Omental fat pad (tissue), 3 donors: ENCODE measurements at regions not wholly inside any gene's neighbourhood (a gene's known extent, or its start where the extent isn't known, plus 50 kb on each side); places are given as distances from the start of the nearest gene placed in this dataset.
"Not testable (repeated sequence)": the region's sequence is repeated elsewhere in the genome, so short reads cannot be mapped to it uniquely, and the experiment has no call there.

Experiments
- ATAC-seq: fragments of 150-250 bp; one replicate; pipeline ENCODE4 v1.9.1; 2016; ENCODE audit warnings: mild to moderate bottlenecking, moderate library complexity; ENCODE audit not compliant: low FRiP score
- DNase-seq: peaks from one replicate; pipeline ENCODE4 v3.0.0-alpha.2; 2019; ENCODE audit warnings: low spot score
- CTCF ChIP-seq, 3 donors: fragments of 450-650 bp; IDR thresholded peaks; one replicate each; pipeline ENCODE4 v1.5.1; 2016 to 2017; ENCODE audit warnings: antibody characterized with exemption in 3 of 3, mild to moderate bottlenecking in 3 of 3, moderate library complexity in 2 of 3

- DNase-seq (no peak), ATAC-seq (no peak)
- no peak for TF ChIP-seq CTCF (IDR thresholded peaks at IDR 0.05)
Measured at GRCh38 chr6:27669624-27670301, 196.9 kb upstream of the ZNF184 start.

- DNase-seq (no peak), ATAC-seq (no peak)
- no peak for TF ChIP-seq CTCF (IDR thresholded peaks at IDR 0.05)
Measured at GRCh38 chr6:27669295-27669623, 196.4 kb upstream of the ZNF184 start.

- DNase-seq = no peak
- no peak for TF ChIP-seq CTCF (IDR thresholded peaks at IDR 0.05)
- no peak for ATAC-seq
Measured at GRCh38 chr6:27668442-27669294, 195.8 kb upstream of the ZNF184 start.

GRCh38 chr6:27667657-27668441 is 194.9 kb upstream of the ZNF184 start:
- TF ChIP-seq CTCF (IDR thresholded peaks at IDR 0.05) = no peak
- DNase-seq = no peak
- ATAC-seq = no peak

- no peak for ATAC-seq
- no peak for DNase-seq
- TF ChIP-seq CTCF (IDR thresholded peaks at IDR 0.05) = no peak
Measured at GRCh38 chr6:27667016-27667656, 194.2 kb upstream of the ZNF184 start.

- no peak for TF ChIP-seq CTCF (IDR thresholded peaks at IDR 0.05)
- DNase-seq (no peak), ATAC-seq (no peak)
Measured at GRCh38 chr6:27662769-27663168, 189.9 kb upstream of the ZNF184 start.

- ATAC-seq, DNase-seq: not testable (repeated sequence)
Measured at GRCh38 chr6:27662212-27662611, 189.3 kb upstream of the ZNF184 start.

- not testable (repeated sequence) for DNase-seq, ATAC-seq
Measured at GRCh38 chr6:27653143-27653825, 180.4 kb upstream of the ZNF184 start.
